Fibroblast of the aortic adventitia (primary cell): ENCODE measurements at regions not wholly inside any gene's neighbourhood (a gene's known extent, or its start where the extent isn't known, plus 50 kb on each side); places are given as distances from the start of the nearest gene placed in this dataset.

Experiments used
- DNase-seq: peaks from one replicate; pipeline ENCODE4 v3.0.0-alpha.2; 2010; ENCODE audit warnings: low read depth
- H3K4me3 ChIP-seq: 2 replicates; pipeline ENCODE4 v1.5.1; 2011; ENCODE audit warnings: low read depth, mild to moderate bottlenecking, control low read depth, low read length, moderate library complexity
- CTCF ChIP-seq: IDR thresholded peaks from 2 replicates; pipeline ENCODE4 v1.5.1; 2011; ENCODE audit warnings: mild to moderate bottlenecking, low read length, control low read depth, inconsistent platforms; ENCODE audit not compliant: insufficient read depth

GRCh38 chr22:48880749-48881148 is 946.9 kb downstream of the BRD1 start:
- no peak for TF ChIP-seq CTCF
- no peak for DNase-seq
- H3K4me3 ChIP-seq, result no peak overlapping the region

- no peak overlapping the region for H3K4me3 ChIP-seq
- DNase-seq, result no peak
- no peak for TF ChIP-seq CTCF
Observed at GRCh38 chr22:48876951-48877350, 950.7 kb downstream of the BRD1 start.

- TF ChIP-seq CTCF, result no peak
- no peak overlapping the region for H3K4me3 ChIP-seq
- no peak for DNase-seq
Observed at GRCh38 chr22:48874956-48875355, 952.7 kb downstream of the BRD1 start.

- TF ChIP-seq CTCF, result no peak
- DNase-seq, result no peak
- H3K4me3 ChIP-seq, result no peak overlapping the region
Observed at GRCh38 chr22:48873191-48873520, 954.5 kb downstream of the BRD1 start.

GRCh38 chr22:48872271-48873190 is 955.1 kb downstream of the BRD1 start:
- no peak for TF ChIP-seq CTCF

GRCh38 chr22:48871176-48871840 is 956.4 kb downstream of the BRD1 start:
- no peak for TF ChIP-seq CTCF
- no peak overlapping the region for H3K4me3 ChIP-seq
- DNase-seq, result no peak

More at GRCh38 chr22:48872271-48873190, 955.1 kb downstream of the BRD1 start:
- DNase-seq, result no peak
- no peak overlapping the region for H3K4me3 ChIP-seq
